HepG2 (cell line): ENCODE measurements at regions not wholly inside any gene's neighbourhood (a gene's known extent, or its start where the extent isn't known, plus 50 kb on each side); places are given as distances from the start of the nearest gene placed in this dataset.

Source experiments
- ATAC-seq: fragments of 200-7000 bp; cut with Tn5 transposase; 3 replicates; pipeline ENCODE4 v1.9.1; 2020; ENCODE audit warnings: mild to moderate bottlenecking, moderate library complexity
- BruUV-seq: library from RNA; stranded (reverse); fragments of 400-500 nt; replicated peaks from 2 replicates; lab custom pipeline; 2021; lab: Mats Ljungman, UMichigan
- CTCF ChIA-PET: fragments of 300-600 bp; formaldehyde crosslinking; extraction: SDS; loops from one replicate; lab custom pipeline; 2021; ENCODE audit warnings: low total read pairs, inconsistent platforms, low intra/inter-chr PET ratio; lab: Yijun Ruan, JAX
- POLR2A ChIA-PET: fragments of 350-600 bp; sonication (Branson Sonifier 250); formaldehyde crosslinking; loops from one replicate; lab custom pipeline; 2020; ENCODE audit warnings: antibody characterized with exemption, inconsistent platforms; lab: Yijun Ruan, JAX
- DNase-seq: peaks from one replicate; pipeline ENCODE4 v3.0.0-alpha.2; 2015; ENCODE audit warnings: low spot score
- FAIRE-seq: peaks from 3 replicates; lab custom pipeline; 2011; peaks lifted over from hg19 to GRCh38; lab: Jason Lieb, UNC
- H2AFZ ChIP-seq: one replicate; pipeline ENCODE4 v1.6.1; 2011; ENCODE audit warnings: low read length, inconsistent platforms
- H3K27ac ChIP-seq: fragments of 300-600 bp; 3 replicates; pipeline ENCODE4 v1.8.0; 2011; ENCODE audit warnings: mixed run types, mild to moderate bottlenecking, mixed read lengths, low read length, inconsistent platforms; ENCODE audit not compliant: insufficient read depth; ENCODE audit errors: extremely low read length
- H3K27me3 ChIP-seq, 2 experiments: fragments of 200-600 bp in 1 of 2; 2 replicates in 1 of 2; 3 replicates in 1 of 2; pipeline versions ENCODE4 v1.6.0 to v1.8.0; 2011; ENCODE audit warnings: low read length in 2 of 2, mild to moderate bottlenecking in 2 of 2, moderate library complexity in 2 of 2, inconsistent platforms in 1 of 2; ENCODE audit not compliant: insufficient read depth in 2 of 2, control insufficient read depth in 1 of 2
- H3K36me3 ChIP-seq, 2 experiments: fragments of 200-600 bp in 1 of 2; replicated peaks in 1 of 2; 2 replicates in 1 of 2; 3 replicates in 1 of 2; pipeline versions ENCODE4 v1.5.1 to v1.8.0; 2011; ENCODE audit warnings: low read length in 2 of 2, inconsistent platforms in 1 of 2; ENCODE audit not compliant: insufficient read depth in 2 of 2, control insufficient read depth in 1 of 2
- H3K4me1 ChIP-seq: 2 replicates; pipeline ENCODE4 v1.5.1; 2012; ENCODE audit warnings: low read length, inconsistent platforms; ENCODE audit not compliant: insufficient read depth
- H3K4me2 ChIP-seq: 2 replicates; pipeline ENCODE4 v1.6.0; 2011; ENCODE audit warnings: low read depth, low read length, inconsistent platforms
- H3K4me3 ChIP-seq, 3 experiments: fragments of 200-600 bp in 1 of 3; sonication (generic), shearing (Covaris generic) in 1 of 3; replicated peaks in 1 of 3; 2 replicates each; pipeline ENCODE4 v1.5.1; 2011 to 2016; ENCODE audit warnings: low read length in 3 of 3, inconsistent platforms in 2 of 3, low read depth in 2 of 3, mild to moderate bottlenecking in 2 of 3, control low read depth in 1 of 3, mixed read lengths in 1 of 3; ENCODE audit not compliant: insufficient read depth in 1 of 3
- H3K79me2 ChIP-seq: one replicate; pipeline ENCODE4 v1.6.1; 2011; ENCODE audit warnings: low read length, inconsistent platforms; ENCODE audit not compliant: insufficient read depth
- H3K9ac ChIP-seq: 2 replicates; pipeline ENCODE4 v1.6.0; 2011; ENCODE audit warnings: mild to moderate bottlenecking, low read depth, low read length, inconsistent platforms; ENCODE audit not compliant: insufficient read depth
- H3K9me3 ChIP-seq: 2 replicates; pipeline ENCODE4 v1.5.1; 2012; ENCODE audit warnings: mild to moderate bottlenecking, low read length
- H4K20me1 ChIP-seq: 2 replicates; pipeline ENCODE4 v1.6.0; 2011; ENCODE audit warnings: inconsistent platforms, mild to moderate bottlenecking, low read length, moderate library complexity; ENCODE audit not compliant: insufficient read depth
- HNF1B ChIP-seq: sonication (generic); formaldehyde crosslinking; IDR thresholded peaks from 2 replicates; pipeline ENCODE4 v1.5.1; 2020; ENCODE audit warnings: mild to moderate bottlenecking, moderate library complexity, missing genetic modification reagents
- KDM2A ChIP-seq: sonication (generic); formaldehyde crosslinking; IDR thresholded peaks from 2 replicates; pipeline ENCODE4 v1.4.0; 2020; ENCODE audit warnings: low read depth, missing genetic modification reagents, borderline replicate concordance
- RFX3 ChIP-seq: IDR thresholded peaks from 2 replicates; pipeline ENCODE4 v1.6.1; 2016; ENCODE audit warnings: missing biosample characterization, missing genetic modification reagents
- THYN1 ChIP-seq: sonication (generic); formaldehyde crosslinking; IDR thresholded peaks from 2 replicates; pipeline ENCODE4 v1.8.1; 2023; ENCODE audit warnings: low read depth, mild to moderate bottlenecking, moderate library complexity, missing genetic modification reagents, borderline replicate concordance
- ZNF296 ChIP-seq: sonication (generic); formaldehyde crosslinking; conservative IDR thresholded peaks from 2 replicates; pipeline ENCODE4 v1.5.0; 2020; ENCODE audit warnings: mild to moderate bottlenecking, missing genetic modification reagents
- ZNF644 ChIP-seq: IDR thresholded peaks from 2 replicates; pipeline ENCODE4 v1.6.1; 2016; ENCODE audit warnings: low read depth
- WGBS: methylation state at CpG from one replicate; pipeline ENCODE4 v1.1.6; 2017; ENCODE audit warnings: low lambda C conversion rate; 5-methylcytosine and 5-hydroxymethylcytosine counted together
- in situ Hi-C: cut with HindIII; loops from 2 replicates; pipeline ENCODE4 v1.10.0; 2017; ENCODE audit warnings: low pct_unique_long_range_greater_than_20kb; ENCODE audit not compliant: extremely low pct_ligation_motif_present
- intact Hi-C: fragments of 100-400 bp; cut with micrococcal nuclease; formaldehyde crosslinking; loops from one replicate; pipeline ENCODE4 v1.10.0; 2022; ENCODE audit not compliant: unreplicated experiment
- TF ChIP-seq, protein P1 (sequence below): sonication (generic); formaldehyde crosslinking; conservative IDR thresholded peaks from 2 replicates; pipeline ENCODE4 v1.8.1; 2023; ENCODE audit warnings: missing genetic modification reagents

DNA sequence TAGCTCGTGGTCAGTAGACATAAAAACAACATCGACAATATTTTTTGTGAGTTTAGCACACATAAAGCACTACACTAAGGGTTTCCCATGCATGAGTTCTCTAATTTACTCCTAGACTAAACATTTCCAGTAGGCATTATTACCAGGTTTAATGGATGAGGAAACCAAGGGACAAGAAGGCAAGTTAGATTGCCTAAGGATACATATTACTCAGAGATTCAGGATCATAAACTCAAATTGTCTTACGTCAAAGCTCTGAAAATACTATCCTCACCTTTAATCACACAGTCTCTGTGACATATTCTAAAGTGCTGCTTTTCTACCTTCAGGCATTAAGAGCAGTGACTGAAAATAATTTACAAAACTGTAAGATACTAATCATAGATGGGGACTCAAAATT lies 655.3 kb downstream of the SLC16A7 start:
- no TSS peak for BruUV-seq
- DNase-seq: no peak
- ChIA-PET CTCF (no interaction called here), POLR2A (no interaction called here)
- no peaks in the 10 kb centered on the region for H3K36me3 ChIP-seq
- no peak for ATAC-seq
- no peak overlapping the region for H3K27ac ChIP-seq
- TF ChIP-seq HNF1B (no peak), THYN1 (no peak), RFX3 (CRISPR knock-in tag) (no peak), ZNF296 (no peak), KDM2A (CRISPR knock-in tag) (no peak), ZNF644 (no peak)
- TF ChIP-seq, protein P1, sequence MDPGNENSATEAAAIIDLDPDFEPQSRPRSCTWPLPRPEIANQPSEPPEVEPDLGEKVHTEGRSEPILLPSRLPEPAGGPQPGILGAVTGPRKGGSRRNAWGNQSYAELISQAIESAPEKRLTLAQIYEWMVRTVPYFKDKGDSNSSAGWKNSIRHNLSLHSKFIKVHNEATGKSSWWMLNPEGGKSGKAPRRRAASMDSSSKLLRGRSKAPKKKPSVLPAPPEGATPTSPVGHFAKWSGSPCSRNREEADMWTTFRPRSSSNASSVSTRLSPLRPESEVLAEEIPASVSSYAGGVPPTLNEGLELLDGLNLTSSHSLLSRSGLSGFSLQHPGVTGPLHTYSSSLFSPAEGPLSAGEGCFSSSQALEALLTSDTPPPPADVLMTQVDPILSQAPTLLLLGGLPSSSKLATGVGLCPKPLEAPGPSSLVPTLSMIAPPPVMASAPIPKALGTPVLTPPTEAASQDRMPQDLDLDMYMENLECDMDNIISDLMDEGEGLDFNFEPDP: no peak
- in situ Hi-C loops (no loop called here), intact Hi-C loops (no loop called here)
- no peaks in the 10 kb centered on the region for H3K4me1 ChIP-seq
- no peaks in the 10 kb centered on the region for H3K27me3 ChIP-seq
- 4% methylated on average over 2 of the region's 3 CpGs for WGBS
- no peak for FAIRE-seq
- H3K79me2 ChIP-seq: no peaks in the 10 kb centered on the region
- H3K9me3 ChIP-seq: no peaks in the 10 kb centered on the region
- no peak overlapping the region for H2AFZ ChIP-seq
- H3K4me3 ChIP-seq: no peak overlapping the region
- no peaks in the 10 kb centered on the region for H4K20me1 ChIP-seq
- H3K4me2 ChIP-seq: no peak overlapping the region
- no peak overlapping the region for H3K9ac ChIP-seq
